GM19438 (cell line): ENCODE measurements at regions not wholly inside any gene's neighbourhood (a gene's known extent, or its start where the extent isn't known, plus 50 kb on each side); places are given as distances from the start of the nearest gene placed in this dataset.
"Not testable (repeated sequence)": the region's sequence is repeated elsewhere in the genome, so short reads cannot be mapped to it uniquely, and the experiment has no call there.

ENCODE experiments used
- ATAC-seq: cut with Tn5 transposase; IDR thresholded peaks from one replicate; pipeline ENCODE4 v1.9.1; 2021; ENCODE audit warnings: low read depth; ENCODE audit not compliant: unreplicated experiment

DNA sequence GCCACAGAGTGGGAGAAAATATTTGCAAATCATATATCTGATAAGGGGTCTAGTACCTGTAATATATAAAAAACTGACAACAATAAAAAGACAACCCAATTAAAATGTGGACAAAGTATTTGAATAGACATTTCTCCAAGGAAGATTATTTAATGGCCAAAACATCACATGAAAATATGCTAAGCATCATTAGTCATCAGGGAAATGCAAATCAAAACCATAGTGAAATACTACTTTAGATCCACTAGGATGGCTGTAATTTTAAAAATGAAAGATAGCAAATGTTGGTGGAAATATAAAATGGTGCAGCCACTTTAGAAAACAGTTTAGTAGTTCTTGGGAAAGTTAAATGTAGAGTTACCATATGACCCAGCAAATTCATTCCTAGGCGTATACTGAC, 118.7 kb upstream of the KIF26B start:
- ATAC-seq = no peak

GRCh38 chr1:245031041-245031440, 123.7 kb upstream of the KIF26B start:
- ATAC-seq = no peak

DNA sequence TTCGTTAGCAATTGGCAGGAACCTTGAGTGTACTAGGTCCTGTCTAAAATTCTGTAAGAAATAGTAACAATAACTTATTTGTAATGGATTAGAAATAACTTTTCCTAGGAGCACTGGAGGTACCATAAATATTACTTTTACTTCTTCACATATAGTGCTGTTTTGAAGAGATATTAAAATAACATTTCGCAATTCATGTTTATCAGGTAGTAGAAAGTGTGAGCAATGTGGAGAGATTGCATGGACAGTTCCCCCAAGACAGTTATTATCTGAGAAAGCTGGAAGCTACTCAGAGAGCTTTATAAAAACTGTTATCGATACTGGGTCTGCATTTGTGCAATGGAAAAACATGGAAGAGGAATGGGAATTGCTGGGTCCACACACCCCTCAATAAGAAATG, 128.5 kb upstream of the KIF26B start:
- no peak for ATAC-seq

- no peak for ATAC-seq
These were observed 129.3 kb upstream of the KIF26B start for GRCh38 chr1:245025525-245025924.

GRCh38 chr1:245023222-245023621, 131.6 kb upstream of the KIF26B start:
- ATAC-seq = no peak

GRCh38 chr1:245019910-245020486, 134.8 kb upstream of the KIF26B start:
- no peak for ATAC-seq

DNA sequence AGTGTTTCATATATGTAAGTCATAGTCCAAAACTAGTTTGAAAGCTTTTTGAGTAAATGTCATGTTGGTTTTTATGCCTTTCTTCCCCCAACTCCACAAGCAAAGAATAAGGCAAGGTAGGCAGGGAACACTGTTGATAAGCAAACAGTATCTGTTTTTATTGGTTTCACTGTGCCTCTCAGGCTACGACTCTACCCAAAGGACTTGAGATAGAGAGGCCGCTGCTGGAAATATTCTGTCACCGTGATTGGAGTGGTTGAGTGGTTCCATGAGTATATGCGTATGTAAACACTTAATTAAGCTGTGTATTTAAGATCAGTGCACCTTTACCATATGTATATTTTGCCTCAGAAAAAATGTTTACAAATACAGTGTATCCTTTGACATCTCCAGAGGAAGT, 138.1 kb upstream of the KIF26B start:
- no peak for ATAC-seq

- no peak for ATAC-seq
These were observed 139.8 kb upstream of the KIF26B start for GRCh38 chr1:245015031-245015430.

DNA sequence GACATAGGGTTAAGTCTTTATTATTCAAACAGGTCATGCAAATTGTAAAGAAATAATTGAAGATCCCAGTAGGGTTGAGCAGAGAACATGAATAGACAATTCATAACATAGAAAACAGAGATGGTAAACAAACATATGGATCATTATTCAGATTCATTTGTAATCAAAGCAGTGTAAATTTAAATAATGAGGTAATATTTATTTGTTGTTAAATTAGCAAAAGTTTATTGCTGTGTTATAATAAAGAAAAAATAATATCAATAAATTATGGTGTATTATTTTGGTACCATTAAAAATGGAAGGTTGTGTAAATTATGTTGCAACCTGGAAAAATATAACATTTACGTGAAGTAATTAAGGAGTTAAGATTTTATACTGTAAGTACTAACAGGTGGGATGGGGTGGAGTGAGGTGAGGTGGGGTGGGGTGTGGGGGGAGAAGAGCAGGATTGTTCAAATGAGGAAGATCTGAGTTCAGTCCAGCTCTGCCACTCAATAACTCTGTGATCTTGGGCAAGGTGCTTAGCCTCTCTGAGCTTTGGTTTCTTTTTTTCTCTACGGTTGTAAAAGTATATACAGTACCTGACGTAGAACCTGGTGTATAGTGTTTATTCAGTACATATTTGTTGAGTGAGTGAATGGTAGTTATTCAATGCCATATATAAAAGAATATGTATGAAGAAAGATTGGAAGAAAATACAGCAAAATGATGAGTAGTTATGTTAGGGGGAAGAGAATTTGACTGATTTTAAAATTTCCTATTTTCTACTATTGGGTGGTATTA, 140.3 kb upstream of the KIF26B start:
- ATAC-seq = no peak

- no peak for ATAC-seq
These were observed 144.7 kb upstream of the KIF26B start for GRCh38 chr1:245010018-245010614.

GRCh38 chr1:245008761-245009160, 144.4 kb upstream of the HNRNPU start:
- no peak for ATAC-seq

DNA sequence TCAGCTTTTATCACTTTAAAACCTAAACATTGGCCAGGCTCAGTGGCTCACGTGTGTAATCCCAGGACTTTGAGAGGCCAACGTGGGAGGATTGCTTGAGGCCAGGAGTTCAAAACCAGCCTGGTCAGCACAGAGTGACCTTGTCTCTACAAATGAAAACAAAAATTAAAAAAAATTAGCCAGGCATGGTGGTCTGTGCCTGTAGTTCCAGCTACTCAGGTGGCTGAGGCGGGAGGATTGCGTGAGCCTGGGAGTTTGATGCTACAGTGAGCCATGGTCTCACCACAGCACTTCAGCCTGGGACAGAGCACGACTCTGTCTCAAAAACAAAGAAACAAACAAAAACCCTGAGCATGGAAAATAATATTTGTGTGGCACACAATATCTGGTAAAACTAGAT, 143.5 kb upstream of the HNRNPU start:
- ATAC-seq = no peak

- ATAC-seq = no peak
These were observed 138.9 kb upstream of the HNRNPU start for GRCh38 chr1:245003246-245003645.

DNA sequence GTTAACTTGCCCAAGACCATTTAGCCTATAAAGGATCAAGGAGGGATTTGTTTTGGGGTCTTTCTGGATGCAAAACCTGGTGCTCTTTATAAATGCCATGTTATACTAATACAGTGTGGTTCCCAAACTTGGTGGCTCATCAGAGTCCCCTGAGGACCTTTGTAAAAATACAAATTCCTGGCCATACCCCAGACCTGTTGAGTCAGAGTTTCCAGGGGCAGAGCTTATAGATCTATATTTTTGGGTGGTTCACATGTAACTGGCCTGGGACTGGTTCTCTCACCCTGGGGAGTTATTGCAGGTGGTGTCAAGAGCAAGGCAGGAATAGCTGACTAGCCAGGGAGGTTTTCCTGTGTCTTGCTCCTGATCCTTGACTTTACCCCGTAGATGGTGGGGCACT, 136.9 kb upstream of the HNRNPU start:
- ATAC-seq = no peak

- peak; percentile 43 for ATAC-seq
These were observed 136.5 kb upstream of the HNRNPU start for GRCh38 chr1:245000872-245001188.

DNA sequence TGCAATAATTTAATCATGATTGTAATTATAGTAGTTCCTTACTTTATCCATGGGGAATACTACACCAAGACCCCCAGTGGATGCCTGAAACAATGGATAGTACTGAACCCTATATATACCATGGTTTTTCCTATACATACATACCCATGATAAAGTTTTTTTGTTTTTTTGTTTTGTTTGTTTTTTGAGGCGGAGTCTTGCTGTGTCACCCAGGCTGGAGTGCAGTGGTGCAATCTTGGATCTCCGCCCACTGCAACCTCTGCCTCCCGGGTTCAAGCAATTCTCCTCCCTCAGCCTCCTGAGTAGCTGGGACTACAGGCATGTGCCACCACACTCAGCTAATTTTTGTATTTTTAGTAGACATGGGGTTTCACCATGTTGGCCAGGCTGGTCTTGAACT, 135.3 kb upstream of the HNRNPU start:
- not testable (repeated sequence) for ATAC-seq

DNA sequence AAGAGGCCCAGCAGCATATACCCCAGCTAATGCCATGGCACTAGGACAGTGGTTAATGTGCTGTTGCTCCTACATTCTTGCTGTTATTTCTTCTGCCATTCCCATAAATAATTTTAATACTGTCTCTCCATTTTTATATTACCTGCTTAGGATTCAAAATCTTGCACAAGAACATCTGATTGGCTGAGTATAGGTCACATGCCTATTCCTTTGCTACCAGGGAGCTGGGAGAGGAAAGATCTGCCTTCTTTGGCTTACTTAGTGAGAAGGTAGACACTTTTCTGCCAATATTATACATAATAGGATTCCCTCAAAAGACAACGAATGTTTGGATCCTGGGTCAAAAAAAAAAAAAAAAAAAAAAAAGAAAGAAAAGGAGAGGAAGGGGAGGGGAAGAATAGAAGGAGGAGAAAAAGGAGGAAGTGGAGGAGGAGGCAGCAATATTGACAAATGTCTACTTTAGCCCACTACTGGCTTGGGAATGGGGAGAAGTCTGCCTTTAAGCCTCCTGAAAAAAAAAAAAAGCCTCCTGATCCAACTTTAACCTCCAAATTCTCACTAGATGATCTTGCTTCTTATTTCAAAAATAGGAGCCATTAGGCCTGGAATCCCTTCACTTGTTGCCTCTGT, 134.5 kb upstream of the HNRNPU start:
- no peak for ATAC-seq

DNA sequence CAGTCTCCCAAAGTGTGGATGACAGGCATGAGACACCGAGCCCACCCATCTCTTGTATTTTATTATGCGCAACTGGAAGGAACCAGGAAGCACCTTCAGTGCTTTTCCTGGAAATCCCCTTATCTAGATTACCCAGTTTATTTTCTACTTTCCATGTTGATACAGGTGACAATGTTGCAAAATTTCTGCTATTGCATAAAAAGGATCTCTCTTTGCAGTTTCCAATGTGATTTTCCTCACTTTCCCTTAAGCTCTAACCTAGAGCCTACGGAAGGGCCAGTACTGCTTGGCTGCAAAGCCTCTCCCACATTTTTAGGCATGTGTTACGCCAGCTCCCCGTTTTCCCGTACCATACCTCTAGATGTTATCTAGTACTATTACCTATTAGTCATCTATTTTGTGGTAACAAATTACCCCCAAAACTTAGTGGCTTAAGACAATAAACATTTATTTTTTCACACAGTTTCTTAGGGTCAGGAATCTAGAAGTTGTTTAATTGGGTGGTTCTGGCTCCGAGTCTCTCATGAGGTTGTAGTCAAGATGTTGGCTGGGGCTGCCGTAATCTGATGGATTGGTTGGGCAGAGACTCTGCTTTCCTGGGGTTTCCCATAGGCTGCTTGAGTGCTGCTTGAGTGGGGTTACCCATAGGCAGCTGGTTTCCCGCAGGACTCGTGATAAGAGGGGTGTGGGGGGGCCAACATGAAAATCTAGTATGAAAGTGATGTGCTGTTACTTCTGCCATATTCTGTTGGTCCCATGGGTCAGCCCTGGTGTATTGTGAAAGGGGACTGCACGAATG, 131.5 kb upstream of the HNRNPU start:
- no peak for ATAC-seq

DNA sequence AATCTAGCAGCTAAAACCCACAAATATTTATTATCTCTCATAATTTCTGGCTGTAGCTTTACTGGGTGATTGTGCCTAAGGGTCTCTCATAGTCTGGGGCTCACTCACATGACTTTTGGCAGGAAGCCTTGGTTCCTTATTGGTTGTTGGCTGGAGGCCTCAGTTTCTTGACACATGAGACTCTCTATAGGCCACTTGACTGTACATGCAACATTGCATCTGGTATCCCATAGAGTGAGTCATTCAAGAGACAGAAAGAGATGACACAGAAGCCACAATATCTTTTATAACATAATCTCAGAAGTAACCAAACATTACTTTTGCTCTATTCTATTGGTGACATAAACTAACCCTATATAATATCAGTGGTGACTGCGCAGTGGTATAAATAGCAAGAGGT, 128.5 kb upstream of the HNRNPU start:
- ATAC-seq = no peak

- no peak for ATAC-seq
These were observed 125.5 kb upstream of the HNRNPU start for GRCh38 chr1:244989813-244990212.

- no peak for ATAC-seq
These were observed 124.2 kb upstream of the HNRNPU start for GRCh38 chr1:244988521-244988920.
